Mesendoderm (in vitro differentiated cells): ENCODE measurements at regions not wholly inside any gene's neighbourhood (a gene's known extent, or its start where the extent isn't known, plus 50 kb on each side); places are given as distances from the start of the nearest gene placed in this dataset.

ENCODE experiments used
- DNase-seq: peaks from one replicate; pipeline ENCODE4 v3.0.0; 2013
- H2AK5ac ChIP-seq: 2 replicates; pipeline ENCODE4 v1.6.1; 2013; ENCODE audit warnings: low read length, inconsistent platforms
- H2BK120ac ChIP-seq: 2 replicates; pipeline ENCODE4 v1.6.1; 2013; ENCODE audit warnings: low read depth, mild to moderate bottlenecking, low read length, moderate library complexity, mixed read lengths
- H2BK15ac ChIP-seq: replicated peaks from 2 replicates; pipeline ENCODE4 v1.6.1; 2013; ENCODE audit warnings: low read depth, mild to moderate bottlenecking, moderate library complexity
- H2BK5ac ChIP-seq: 2 replicates; pipeline ENCODE4 v1.6.1; 2013; ENCODE audit warnings: low read length, inconsistent platforms
- H3K18ac ChIP-seq: 2 replicates; pipeline ENCODE4 v1.6.1; 2013; ENCODE audit warnings: mild to moderate bottlenecking, low read length, mixed read lengths
- H3K23ac ChIP-seq: one replicate; pipeline ENCODE4 v1.6.1; 2013; ENCODE audit warnings: low read length
- H3K27ac ChIP-seq: 2 replicates; pipeline ENCODE4 v1.5.1; 2013; ENCODE audit warnings: low read depth, mild to moderate bottlenecking, inconsistent platforms, low read length, moderate library complexity
- H3K27me3 ChIP-seq: 2 replicates; pipeline ENCODE4 v1.6.1; 2013; ENCODE audit warnings: low read length, control low read depth, mild to moderate bottlenecking, inconsistent platforms; ENCODE audit not compliant: insufficient read depth, poor library complexity
- H3K36me3 ChIP-seq: 2 replicates; pipeline ENCODE4 v1.6.1; 2013; ENCODE audit warnings: low read length, inconsistent platforms; ENCODE audit not compliant: control insufficient read depth, insufficient read depth
- H3K4ac ChIP-seq: one replicate; pipeline ENCODE4 v1.6.1; 2013; ENCODE audit warnings: low read depth, mild to moderate bottlenecking, low read length, moderate library complexity
- H3K4me1 ChIP-seq: 2 replicates; pipeline ENCODE4 v1.6.1; 2013; ENCODE audit warnings: low read depth, low read length, inconsistent platforms; ENCODE audit not compliant: control insufficient read depth
- H3K4me2 ChIP-seq: 2 replicates; pipeline ENCODE4 v1.6.1; 2013; ENCODE audit warnings: low read length
- H3K4me3 ChIP-seq: 2 replicates; pipeline ENCODE4 v1.5.1; 2013; ENCODE audit warnings: mild to moderate bottlenecking, low read length
- H3K56ac ChIP-seq: one replicate; pipeline ENCODE4 v1.6.1; 2013; ENCODE audit warnings: low read length
- H3K79me1 ChIP-seq: 2 replicates; pipeline ENCODE4 v1.6.1; 2013; ENCODE audit warnings: low read length, inconsistent platforms
- H3K79me2 ChIP-seq: 2 replicates; pipeline ENCODE4 v1.6.1; 2013; ENCODE audit warnings: mild to moderate bottlenecking, low read length; ENCODE audit not compliant: control insufficient read depth, insufficient read depth
- H3K9ac ChIP-seq: 2 replicates; pipeline ENCODE4 v1.6.1; 2013; ENCODE audit warnings: low read length, inconsistent platforms
- H4K5ac ChIP-seq: one replicate; pipeline ENCODE4 v1.6.1; 2013; ENCODE audit warnings: low read length
- H4K8ac ChIP-seq: one replicate; pipeline ENCODE4 v1.6.1; 2013; ENCODE audit warnings: low read depth, mild to moderate bottlenecking, control low read depth, low read length, moderate library complexity
- WGBS: extraction: QIAGEN DNeasy Blood & Tissue Kit; methylation state at CpG from one replicate; pipeline ENCODE4 v1.1.7; 2013; ENCODE audit warnings: low lambda C conversion rate, missing lambda C conversion rate; ENCODE audit not compliant: insufficient coverage; ENCODE audit errors: extremely low coverage; 5-methylcytosine and 5-hydroxymethylcytosine counted together

DNA sequence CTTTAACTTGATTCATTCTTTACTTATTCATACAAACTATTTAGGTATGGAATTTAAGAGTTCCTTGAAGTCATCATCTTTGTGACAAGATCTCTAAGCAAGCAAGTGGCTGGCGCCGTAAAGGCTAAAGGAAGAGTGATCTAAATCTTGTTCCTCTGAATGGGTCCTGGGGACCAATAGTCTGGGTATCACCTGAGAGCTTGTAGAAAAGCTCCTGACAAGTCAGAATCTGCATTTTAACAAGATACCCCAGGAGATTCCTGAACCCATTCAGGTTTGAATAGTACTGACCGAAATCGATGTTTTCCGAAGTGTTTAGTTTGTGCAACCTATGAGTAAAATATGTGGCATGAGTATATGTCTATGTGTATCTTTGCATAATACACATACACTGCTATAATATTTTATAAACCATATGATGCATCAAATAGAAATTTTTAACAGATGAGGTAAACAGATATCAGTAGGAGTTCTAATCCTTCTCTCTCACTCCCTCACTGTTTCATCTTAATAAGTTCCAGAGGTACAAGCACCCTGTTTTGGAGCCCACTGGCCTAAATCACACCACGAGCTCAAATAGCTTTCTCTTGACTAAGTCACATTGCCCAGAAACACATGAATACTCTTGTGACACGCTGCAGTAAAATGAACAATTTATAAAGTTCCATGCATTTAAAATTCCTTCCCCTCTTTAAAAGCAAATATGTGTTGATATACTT, 170.0 kb downstream of the RELL1 start:
- Histone ChIP-seq H3K27ac (no peak overlapping the region), H4K8ac (no peak overlapping the region), H3K4me3 (no peak overlapping the region), H3K9ac (no peak overlapping the region), H3K36me3 (no peaks in the 10 kb centered on the region), H2BK5ac (no peak overlapping the region), H3K79me2 (no peaks in the 10 kb centered on the region), H3K23ac (no peak overlapping the region), H4K5ac (no peak overlapping the region), H2BK120ac (no peak overlapping the region), H3K18ac (no peak overlapping the region), H3K4me2 (no peak overlapping the region), H2AK5ac (no peak overlapping the region), H3K4me1 (no peaks in the 10 kb centered on the region), H3K4ac (no peak overlapping the region), H3K27me3 (no peaks in the 10 kb centered on the region), H3K79me1 (no peaks in the 10 kb centered on the region), H2BK15ac (no peak overlapping the region), H3K56ac (no peak overlapping the region)
- WGBS: no CpG with 5 or more reads among the region's 7 CpGs
- no peak for DNase-seq

DNA sequence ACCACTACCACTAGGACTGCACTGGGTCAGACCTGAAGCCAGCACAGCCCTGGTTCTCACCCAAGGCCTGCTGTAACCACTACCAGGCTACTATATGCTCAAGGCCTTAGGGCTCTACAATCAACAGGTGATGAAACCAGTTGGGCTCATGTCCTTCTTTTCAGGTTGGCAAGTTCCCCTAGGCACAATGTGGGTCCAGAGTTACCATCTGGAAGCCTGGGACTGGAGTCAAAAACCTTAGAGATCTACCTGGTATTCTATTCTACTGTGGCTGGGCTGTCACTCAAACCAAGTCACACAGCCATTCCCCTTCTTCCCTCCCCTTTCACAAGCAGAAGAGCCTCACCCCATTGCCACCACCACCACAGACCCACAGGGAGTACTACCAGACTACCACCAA, 175.6 kb downstream of the RELL1 start:
- Histone ChIP-seq H4K5ac (no peak overlapping the region), H3K79me1 (no peaks in the 10 kb centered on the region), H2BK15ac (no peak overlapping the region), H3K4me3 (no peak overlapping the region), H3K27ac (no peak overlapping the region), H4K8ac (no peak overlapping the region), H3K23ac (no peak overlapping the region), H3K36me3 (no peaks in the 10 kb centered on the region), H3K4ac (no peak overlapping the region), H3K79me2 (no peaks in the 10 kb centered on the region), H3K18ac (no peak overlapping the region), H2BK120ac (no peak overlapping the region), H3K27me3 (no peaks in the 10 kb centered on the region), H3K56ac (no peak overlapping the region), H3K9ac (no peak overlapping the region), H3K4me2 (no peak overlapping the region), H2BK5ac (no peak overlapping the region), H3K4me1 (no peaks in the 10 kb centered on the region), H2AK5ac (no peak overlapping the region)
- no peak for DNase-seq

GRCh38 chr4:37503261-37503660, 182.9 kb downstream of the RELL1 start:
- Histone ChIP-seq H2BK5ac (no peak overlapping the region), H3K27me3 (no peaks in the 10 kb centered on the region), H3K36me3 (no peaks in the 10 kb centered on the region), H2BK120ac (no peak overlapping the region), H3K79me1 (no peaks in the 10 kb centered on the region), H3K56ac (no peak overlapping the region), H3K4me3 (no peak overlapping the region), H2BK15ac (no peak overlapping the region), H4K5ac (no peak overlapping the region), H3K27ac (no peak overlapping the region), H3K4ac (no peak overlapping the region), H3K4me1 (no peaks in the 10 kb centered on the region), H3K9ac (no peak overlapping the region), H3K18ac (no peak overlapping the region), H3K79me2 (no peaks in the 10 kb centered on the region), H3K23ac (no peak overlapping the region), H2AK5ac (no peak overlapping the region), H3K4me2 (no peak overlapping the region), H4K8ac (no peak overlapping the region)
- no peak for DNase-seq

- Histone ChIP-seq H3K9ac (no peak overlapping the region), H3K4me1 (no peaks in the 10 kb centered on the region), H3K4me3 (no peak overlapping the region), H2BK5ac (no peak overlapping the region), H3K79me1 (no peaks in the 10 kb centered on the region), H3K23ac (no peak overlapping the region), H2BK120ac (no peak overlapping the region), H3K27me3 (no peaks in the 10 kb centered on the region), H3K79me2 (no peaks in the 10 kb centered on the region), H4K5ac (no peak overlapping the region), H3K4ac (no peak overlapping the region), H2BK15ac (no peak overlapping the region), H3K36me3 (no peaks in the 10 kb centered on the region), H3K27ac (no peak overlapping the region), H2AK5ac (no peak overlapping the region), H3K4me2 (no peak overlapping the region), H4K8ac (no peak overlapping the region), H3K56ac (no peak overlapping the region), H3K18ac (no peak overlapping the region)
- DNase-seq: no peak
- no CpG with 5 or more reads among the region's 8 CpGs for WGBS
Measured at GRCh38 chr4:37502070-37502469, 184.1 kb downstream of the RELL1 start.
